MCF 10A (cell line): ENCODE measurements at regions not wholly inside any gene's neighbourhood (a gene's known extent, or its start where the extent isn't known, plus 50 kb on each side); places are given as distances from the start of the nearest gene placed in this dataset.

Source experiments
- BruUV-seq: library from RNA; stranded (reverse); fragments of 400-500 nt; replicated peaks from 2 replicates; lab custom pipeline; 2021; lab: Mats Ljungman, UMichigan
- CTCF ChIA-PET: fragments of 300-600 bp; sonication (Branson Sonifier 250); formaldehyde crosslinking; extraction: SDS; loops from one replicate; lab custom pipeline; 2021; ENCODE audit warnings: antibody characterized with exemption, inconsistent platforms; lab: Yijun Ruan, JAX
- POLR2A ChIA-PET: fragments of 300-600, 350-650 bp; sonication (Branson Sonifier 250); formaldehyde crosslinking; extraction: SDS; loops from one replicate; lab custom pipeline; 2020; ENCODE audit warnings: antibody characterized with exemption, inconsistent platforms; lab: Yijun Ruan, JAX
- DNase-seq: peaks from one replicate; pipeline ENCODE4 v3.0.0-alpha.2; 2018; ENCODE audit not compliant: unreplicated experiment
- H3K27ac Mint-ChIP-seq: one replicate; pipeline ENCODE4 v1.8.0; 2022; ENCODE audit warnings: mild to moderate bottlenecking, low read depth, mixed read lengths; ENCODE audit not compliant: unreplicated experiment
- H3K27me3 Mint-ChIP-seq: one replicate; pipeline ENCODE4 v1.8.0; 2022; ENCODE audit warnings: mixed read lengths; ENCODE audit not compliant: insufficient read depth, unreplicated experiment
- H3K36me3 Mint-ChIP-seq: one replicate; pipeline ENCODE4 v1.8.0; 2022; ENCODE audit warnings: mild to moderate bottlenecking, moderate library complexity, mixed read lengths; ENCODE audit not compliant: insufficient read depth, unreplicated experiment
- H3K4me1 Mint-ChIP-seq: one replicate; pipeline ENCODE4 v1.8.0; 2022; ENCODE audit warnings: mixed read lengths; ENCODE audit not compliant: insufficient read depth, unreplicated experiment
- H3K4me3 Mint-ChIP-seq: one replicate; pipeline ENCODE4 v1.8.0; 2022; ENCODE audit warnings: mild to moderate bottlenecking, moderate library complexity, mixed read lengths; ENCODE audit not compliant: unreplicated experiment
- H3K9me3 Mint-ChIP-seq: one replicate; pipeline ENCODE4 v1.8.0; 2022; ENCODE audit warnings: mixed read lengths; ENCODE audit not compliant: unreplicated experiment
- intact Hi-C: fragments of 100-400 bp; cut with micrococcal nuclease; formaldehyde crosslinking; loops from 2 replicates; pipeline ENCODE4 v1.14.1; 2022
- TF ChIP-seq, protein P1 (sequence below): fragments of 200-600 bp; IDR thresholded peaks from one replicate; pipeline ENCODE4 v1.8.0; 2022; ENCODE audit warnings: antibody characterized with exemption, mild to moderate bottlenecking; ENCODE audit not compliant: unreplicated experiment

DNA sequence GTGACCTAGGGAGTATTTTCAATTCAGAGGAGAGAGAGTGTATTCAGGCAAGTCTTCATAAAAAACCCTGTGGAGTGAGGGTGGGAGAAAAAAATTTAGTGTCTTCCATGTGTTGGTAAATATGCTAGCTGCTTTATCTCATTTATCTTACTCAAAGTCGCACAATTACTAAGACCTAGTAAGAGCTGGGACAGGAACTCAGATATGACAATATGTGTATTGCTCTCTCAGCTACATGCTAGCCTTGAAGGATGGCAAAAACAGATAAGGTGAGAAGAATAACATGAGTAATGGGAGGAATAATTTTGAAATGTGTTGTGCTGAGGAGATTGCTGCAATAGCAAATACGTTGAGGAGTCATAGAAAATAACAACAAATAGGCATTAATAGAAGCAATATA is 458.6 kb downstream of the SH2D1A start:
- TF ChIP-seq, protein P1, sequence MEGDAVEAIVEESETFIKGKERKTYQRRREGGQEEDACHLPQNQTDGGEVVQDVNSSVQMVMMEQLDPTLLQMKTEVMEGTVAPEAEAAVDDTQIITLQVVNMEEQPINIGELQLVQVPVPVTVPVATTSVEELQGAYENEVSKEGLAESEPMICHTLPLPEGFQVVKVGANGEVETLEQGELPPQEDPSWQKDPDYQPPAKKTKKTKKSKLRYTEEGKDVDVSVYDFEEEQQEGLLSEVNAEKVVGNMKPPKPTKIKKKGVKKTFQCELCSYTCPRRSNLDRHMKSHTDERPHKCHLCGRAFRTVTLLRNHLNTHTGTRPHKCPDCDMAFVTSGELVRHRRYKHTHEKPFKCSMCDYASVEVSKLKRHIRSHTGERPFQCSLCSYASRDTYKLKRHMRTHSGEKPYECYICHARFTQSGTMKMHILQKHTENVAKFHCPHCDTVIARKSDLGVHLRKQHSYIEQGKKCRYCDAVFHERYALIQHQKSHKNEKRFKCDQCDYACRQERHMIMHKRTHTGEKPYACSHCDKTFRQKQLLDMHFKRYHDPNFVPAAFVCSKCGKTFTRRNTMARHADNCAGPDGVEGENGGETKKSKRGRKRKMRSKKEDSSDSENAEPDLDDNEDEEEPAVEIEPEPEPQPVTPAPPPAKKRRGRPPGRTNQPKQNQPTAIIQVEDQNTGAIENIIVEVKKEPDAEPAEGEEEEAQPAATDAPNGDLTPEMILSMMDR, result no peak
- no TSS peak for BruUV-seq
- H3K27me3 Mint-ChIP-seq, result no peaks in the 10 kb centered on the region
- H3K36me3 Mint-ChIP-seq, result no peaks in the 10 kb centered on the region
- H3K27ac Mint-ChIP-seq, result no peak overlapping the region
- H3K4me1 Mint-ChIP-seq, result no peaks in the 10 kb centered on the region
- intact Hi-C loops, result no loop called here
- H3K4me3 Mint-ChIP-seq, result no peak overlapping the region
- CTCF ChIA-PET, result no interaction called here
- POLR2A ChIA-PET, result no interaction called here
- H3K9me3 Mint-ChIP-seq, result peaks cover 57% of the 10 kb centered on the region
- no peak for DNase-seq

DNA sequence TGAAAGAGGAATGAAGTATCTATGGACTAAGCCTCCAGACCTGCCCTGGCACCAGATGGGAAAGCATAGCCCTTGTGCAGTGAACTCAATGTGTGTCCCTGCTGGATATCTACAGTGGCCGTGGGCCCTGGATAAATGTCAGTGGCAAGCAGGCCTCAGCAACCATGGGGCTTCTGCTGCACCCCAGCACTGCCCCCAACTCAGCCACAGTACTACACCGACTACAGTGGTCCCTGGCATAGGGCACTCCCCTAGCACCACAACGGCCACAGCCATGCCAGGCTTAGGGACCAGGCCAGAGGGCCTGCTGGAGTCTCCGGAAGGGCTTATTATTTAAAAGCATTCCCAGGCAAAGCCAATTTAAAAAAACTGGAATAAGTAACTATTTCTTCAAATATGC is 459.1 kb downstream of the SH2D1A start:
- no peak for DNase-seq
- TF ChIP-seq, protein P1, result no peak
- Mint-ChIP-seq H3K4me3 (no peak overlapping the region), H3K9me3 (peaks cover 54% of the 10 kb centered on the region), H3K27me3 (no peaks in the 10 kb centered on the region), H3K36me3 (no peaks in the 10 kb centered on the region), H3K27ac (no peak overlapping the region), H3K4me1 (no peaks in the 10 kb centered on the region)
- ChIA-PET CTCF (no interaction called here), POLR2A (no interaction called here)
- no TSS peak for BruUV-seq
- intact Hi-C loops, result no loop called here

DNA sequence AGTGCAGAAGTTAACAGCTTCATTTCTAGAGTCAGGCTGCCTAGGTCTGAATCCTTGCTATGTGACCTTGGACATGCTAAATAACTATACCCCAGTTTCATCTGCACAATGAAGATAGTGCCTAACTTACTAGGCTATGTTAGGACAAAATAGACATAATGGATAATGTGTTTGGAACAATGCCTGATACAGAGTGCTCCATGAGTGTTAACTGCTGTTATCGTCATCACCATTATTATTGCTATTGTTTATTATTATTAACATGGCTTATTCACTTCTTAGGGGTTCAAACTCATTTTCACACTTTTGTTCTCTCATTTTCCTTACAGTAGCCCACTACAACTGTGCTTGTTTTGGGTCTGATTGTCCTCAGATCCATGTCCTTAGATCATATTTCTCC is 467.7 kb downstream of the SH2D1A start:
- intact Hi-C loops, result no loop called here
- DNase-seq, result no peak
- Mint-ChIP-seq H3K27ac (no peak overlapping the region), H3K9me3 (peaks cover 11% of the 10 kb centered on the region), H3K36me3 (no peaks in the 10 kb centered on the region), H3K4me1 (no peaks in the 10 kb centered on the region), H3K4me3 (no peak overlapping the region), H3K27me3 (no peaks in the 10 kb centered on the region)
- BruUV-seq, result no TSS peak
- TF ChIP-seq, protein P1, result no peak
- POLR2A ChIA-PET, result interaction anchor here (0.6 kb wide), 1 partner anchor 158 kb away, joined by 4 read pairs; no protein-coding TSS in a partner anchor
- CTCF ChIA-PET, result no interaction called here

DNA sequence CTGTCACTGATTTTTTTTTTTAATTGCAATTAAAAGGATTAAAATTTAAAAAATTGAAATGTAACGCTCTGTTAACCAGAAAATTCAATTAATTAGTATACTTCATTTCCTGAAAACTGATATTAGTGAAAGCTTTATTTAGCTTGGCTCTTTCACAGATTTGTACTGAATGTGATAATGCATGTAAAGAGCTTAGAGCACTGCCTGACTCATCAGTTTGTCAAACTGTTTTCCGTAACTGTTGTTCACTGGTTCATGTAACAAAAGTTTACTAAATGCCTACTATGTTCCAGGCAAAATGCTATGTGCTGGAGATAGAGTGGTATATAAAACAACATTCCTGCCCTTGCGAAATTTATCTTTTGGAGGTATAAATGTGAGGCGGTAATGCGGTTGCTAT is 471.7 kb downstream of the SH2D1A start:
- CTCF ChIA-PET, result no interaction called here
- POLR2A ChIA-PET, result interaction anchor here (0.7 kb wide), 1 partner anchor 116 kb away, joined by 3 read pairs; no protein-coding TSS in a partner anchor
- Mint-ChIP-seq H3K36me3 (no peaks in the 10 kb centered on the region), H3K27me3 (no peaks in the 10 kb centered on the region), H3K4me3 (no peak overlapping the region), H3K27ac (no peak overlapping the region), H3K4me1 (no peaks in the 10 kb centered on the region), H3K9me3 (peaks cover 7% of the 10 kb centered on the region)
- intact Hi-C loops, result no loop called here
- no peak for DNase-seq
- no TSS peak for BruUV-seq
- TF ChIP-seq, protein P1, result no peak
